Neural crest cell (in vitro differentiated cells): ENCODE measurements at regions not wholly inside any gene's neighbourhood (a gene's known extent, or its start where the extent isn't known, plus 50 kb on each side); places are given as distances from the start of the nearest gene placed in this dataset.

Source experiments
- DNase-seq: peaks from one replicate; pipeline ENCODE4 v3.0.0; 2021; ENCODE audit warnings: low read depth, mixed read lengths, low spot score
- H3K27ac Mint-ChIP-seq: one replicate; pipeline ENCODE4 v1.8.0; 2021; ENCODE audit warnings: mild to moderate bottlenecking, mixed read lengths; ENCODE audit not compliant: unreplicated experiment
- H3K27me3 Mint-ChIP-seq: 2 replicates; pipeline ENCODE4 v1.8.0; 2021; ENCODE audit warnings: low read depth, mild to moderate bottlenecking, mixed read lengths
- H3K36me3 Mint-ChIP-seq: 2 replicates; pipeline ENCODE4 v1.8.0; 2021; ENCODE audit warnings: low read depth, mild to moderate bottlenecking, mixed read lengths
- H3K4me1 Mint-ChIP-seq: 2 replicates; pipeline ENCODE4 v1.8.0; 2021; ENCODE audit warnings: mixed read lengths
- H3K4me3 Mint-ChIP-seq: one replicate; pipeline ENCODE4 v1.8.0; 2021; ENCODE audit warnings: mild to moderate bottlenecking, mixed read lengths
- H3K9me3 Mint-ChIP-seq: 2 replicates; pipeline ENCODE4 v1.8.0; 2021; ENCODE audit warnings: mixed read lengths
- CTCF ChIP-seq: fragments of 200-600 bp; sonication (generic); conservative IDR thresholded peaks from 2 replicates; pipeline ENCODE4 v1.5.0; 2021; ENCODE audit warnings: antibody characterized with exemption, mild to moderate bottlenecking

DNA sequence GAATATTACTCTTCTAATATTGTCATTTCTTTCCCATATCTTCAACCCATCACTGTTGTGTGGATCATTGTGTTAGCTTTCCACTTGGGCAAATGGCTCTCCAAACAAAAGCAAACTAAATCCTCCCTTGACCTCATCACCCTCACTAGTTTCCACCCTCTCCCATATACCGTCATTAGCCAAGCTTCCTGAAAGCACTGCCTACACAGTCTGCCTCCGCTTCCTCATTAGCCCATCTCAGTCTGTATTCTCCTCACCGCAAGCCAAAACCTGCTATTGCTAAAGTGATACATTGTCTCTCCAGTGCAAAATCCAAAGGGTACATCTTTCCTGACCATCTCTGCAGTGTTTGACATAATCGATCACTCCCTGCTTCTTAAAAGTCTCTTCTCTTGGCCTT is 212.6 kb downstream of the CLIC5 start:
- H3K4me1 Mint-ChIP-seq, result peaks cover 14% of the 10 kb centered on the region
- no peak overlapping the region for H3K4me3 Mint-ChIP-seq
- no peak overlapping the region for H3K27ac Mint-ChIP-seq
- H3K27me3 Mint-ChIP-seq, result no peaks in the 10 kb centered on the region
- peaks cover 2% of the 10 kb centered on the region for H3K9me3 Mint-ChIP-seq
- no peak for DNase-seq
- H3K36me3 Mint-ChIP-seq, result no peaks in the 10 kb centered on the region
- TF ChIP-seq CTCF, result no peak

GRCh38 chr6:45801471-45802289 is 214.0 kb downstream of the CLIC5 start:
- H3K27me3 Mint-ChIP-seq, result no peaks in the 10 kb centered on the region
- peaks cover 14% of the 10 kb centered on the region for H3K4me1 Mint-ChIP-seq
- peaks cover 2% of the 10 kb centered on the region for H3K9me3 Mint-ChIP-seq
- H3K36me3 Mint-ChIP-seq, result no peaks in the 10 kb centered on the region
- H3K4me3 Mint-ChIP-seq, result no peak overlapping the region
- TF ChIP-seq CTCF, result no peak
- DNase-seq, result no peak
- no peak overlapping the region for H3K27ac Mint-ChIP-seq

DNA sequence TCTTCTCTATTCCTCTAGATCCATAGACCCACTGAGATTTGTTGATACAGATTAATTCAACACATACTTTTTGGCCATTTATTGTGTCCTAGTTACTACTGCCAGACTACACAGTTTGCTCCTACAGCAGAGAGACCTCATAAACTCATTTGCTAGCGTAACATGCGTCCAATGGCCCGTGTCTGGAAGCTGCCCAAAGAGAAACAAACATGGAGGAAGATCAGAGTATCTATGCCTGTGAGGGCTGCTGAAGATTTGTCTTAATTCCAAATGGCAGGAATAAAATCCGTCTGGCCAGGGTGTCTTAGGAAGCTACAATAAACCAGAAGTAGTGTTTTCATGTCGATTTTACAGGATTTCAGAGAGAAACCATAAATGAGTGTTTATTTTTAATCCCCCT is 214.7 kb downstream of the CLIC5 start:
- Mint-ChIP-seq H3K27me3 (no peaks in the 10 kb centered on the region), H3K27ac (no peak overlapping the region), H3K36me3 (no peaks in the 10 kb centered on the region), H3K4me1 (peaks cover 14% of the 10 kb centered on the region), H3K4me3 (no peak overlapping the region), H3K9me3 (peaks cover 2% of the 10 kb centered on the region)
- DNase-seq, result no peak
- TF ChIP-seq CTCF, result no peak

GRCh38 chr6:45795678-45796077 is 220.0 kb downstream of the CLIC5 start:
- H3K36me3 Mint-ChIP-seq, result no peaks in the 10 kb centered on the region

DNA sequence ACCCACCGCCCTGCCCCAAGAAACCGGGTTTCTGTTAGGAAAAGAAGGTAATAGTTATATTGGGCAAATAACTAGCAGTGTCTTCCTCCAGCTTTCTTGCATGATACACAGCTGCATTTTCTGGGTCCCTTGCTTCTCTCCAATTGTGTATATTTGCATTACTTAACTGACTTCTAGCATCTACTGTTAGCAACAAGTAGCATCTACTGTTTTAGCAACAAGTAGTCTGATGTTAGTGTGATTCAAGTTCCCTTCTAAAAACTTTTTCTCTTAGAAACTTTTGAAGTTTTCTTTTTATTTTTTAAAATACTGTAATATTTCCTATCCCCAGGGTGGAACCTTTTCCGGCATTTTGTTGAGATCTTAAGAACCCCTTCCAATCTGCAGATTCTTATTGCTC is 221.2 kb downstream of the CLIC5 start:
- no peak for DNase-seq
- no peaks in the 10 kb centered on the region for H3K27me3 Mint-ChIP-seq
- no peak overlapping the region for H3K27ac Mint-ChIP-seq
- no peak for TF ChIP-seq CTCF
- no peak overlapping the region for H3K4me3 Mint-ChIP-seq
- H3K36me3 Mint-ChIP-seq, result no peaks in the 10 kb centered on the region
- H3K4me1 Mint-ChIP-seq, result no peaks in the 10 kb centered on the region
- no peaks in the 10 kb centered on the region for H3K9me3 Mint-ChIP-seq

More at GRCh38 chr6:45795678-45796077, 220.0 kb downstream of the CLIC5 start:
- H3K4me1 Mint-ChIP-seq, result peaks cover under 1% of the 10 kb centered on the region
- no peaks in the 10 kb centered on the region for H3K27me3 Mint-ChIP-seq
- H3K27ac Mint-ChIP-seq, result no peak overlapping the region
- DNase-seq, result no peak
- no peak overlapping the region for H3K4me3 Mint-ChIP-seq
- peaks cover 2% of the 10 kb centered on the region for H3K9me3 Mint-ChIP-seq
- no peak for TF ChIP-seq CTCF
